BLaER1 treated with 17β-estradiol and CSF1 and Interleukin-3, amounts not matched to agents 10 nM and 100 nM (cell line): ENCODE measurements at regions not wholly inside any gene's neighbourhood (a gene's known extent, or its start where the extent isn't known, plus 50 kb on each side); places are given as distances from the start of the nearest gene placed in this dataset.

Experiments used
- H3K27ac ChIP-seq, 11 experiments: shearing (Covaris generic); formaldehyde crosslinking; 2 replicates each; pipeline ENCODE4 v1.8.1; 2022
- H3K27me3 ChIP-seq, 11 experiments: shearing (Covaris generic); formaldehyde crosslinking; 2 replicates each; pipeline ENCODE4 v1.8.1; 2022
- H3K36me3 ChIP-seq, 11 experiments: shearing (Covaris generic); formaldehyde crosslinking; 2 replicates each; pipeline ENCODE4 v1.8.1; 2022
- H3K4me1 ChIP-seq, 10 experiments: shearing (Covaris generic); formaldehyde crosslinking; 2 replicates each; pipeline ENCODE4 v1.8.1; 2022
- H3K4me2 ChIP-seq, 11 experiments: shearing (Covaris generic); formaldehyde crosslinking; 2 replicates each; pipeline ENCODE4 v1.8.1; 2022
- H3K4me3 ChIP-seq, 10 experiments: shearing (Covaris generic); formaldehyde crosslinking; 2 replicates each; pipeline ENCODE4 v1.8.1; 2022
- H3K9ac ChIP-seq, 11 experiments: shearing (Covaris generic); formaldehyde crosslinking; 2 replicates each; pipeline ENCODE4 v1.8.1; 2022
- H3K9me3 ChIP-seq, 11 experiments: shearing (Covaris generic); formaldehyde crosslinking; replicated peaks in 1 of 11; 2 replicates each; pipeline ENCODE4 v1.8.1; 2022
- H4K20me1 ChIP-seq, 11 experiments: shearing (Covaris generic); formaldehyde crosslinking; 2 replicates each; pipeline ENCODE4 v1.8.1; 2022
- Cebpa-rat ChIP-seq, 11 experiments: shearing (Covaris generic); IDR thresholded peaks; 2 replicates each; pipeline ENCODE4 v1.8.1; 2022

- Histone ChIP-seq H3K27me3 (no peaks in the 10 kb centered on the region; a peak in 1 of 22 replicates), H3K4me1 (0 out of 20 replicates have a peak, but pooled peaks cover 0 to 5% (median 0%) of the 10 kb centered on the region in 10 experiments), H3K36me3 (no peaks in the 10 kb centered on the region), H3K9me3 (peaks cover 0 to 9% (median 0%) of the 10 kb centered on the region in 11 experiments; a peak in 2 of 22 replicates), H3K27ac (no peak overlapping the region), H3K4me3 (no peak overlapping the region), H3K9ac (no peak overlapping the region), H4K20me1 (no peaks in the 10 kb centered on the region), H3K4me2 (no peak overlapping the region)
- TF ChIP-seq Cebpa-rat (IDR thresholded peaks at IDR 0.05) = no peak
Observed at GRCh38 chr14:21725250-21725649, 51.6 kb upstream of the OR4E1 start.

GRCh38 chr14:21724090-21724973 is 50.7 kb upstream of the OR4E1 start:
- TF ChIP-seq Cebpa-rat (IDR thresholded peaks at IDR 0.05) = no peak
- H3K27ac ChIP-seq = no peak overlapping the region
- H3K9me3 ChIP-seq = peaks cover 0 to 9% (median 0%) of the 10 kb centered on the region in 11 experiments; a peak in 2 of 22 replicates
- H3K4me3 ChIP-seq = no peak overlapping the region
- H4K20me1 ChIP-seq = no peaks in the 10 kb centered on the region
- H3K4me1 ChIP-seq = peaks cover 0 to 5% (median 0%) of the 10 kb centered on the region in 10 experiments; a peak in 1 of 20 replicates
- no peak overlapping the region for H3K4me2 ChIP-seq
- no peaks in the 10 kb centered on the region; a peak in 1 of 22 replicates for H3K27me3 ChIP-seq
- no peaks in the 10 kb centered on the region for H3K36me3 ChIP-seq
- H3K9ac ChIP-seq = no peak overlapping the region

GRCh38 chr14:21723431-21724045 is 49.9 kb upstream of the OR4E1 start:
- TF ChIP-seq Cebpa-rat (IDR thresholded peaks at IDR 0.05) = no peak
- Histone ChIP-seq H3K4me1 (peaks cover 0 to 9% (median 0%) of the 10 kb centered on the region in 10 experiments; a peak in 5 of 20 replicates), H3K9me3 (peaks cover 0 to 9% (median 0%) of the 10 kb centered on the region in 11 experiments; a peak in 2 of 22 replicates), H3K4me3 (no peak overlapping the region), H3K27ac (no peak overlapping the region), H3K36me3 (no peaks in the 10 kb centered on the region), H3K9ac (no peak overlapping the region), H3K4me2 (no peak overlapping the region), H3K27me3 (no peaks in the 10 kb centered on the region; a peak in 1 of 22 replicates), H4K20me1 (no peaks in the 10 kb centered on the region)
